HG03575 (cell line): ENCODE measurements at regions not wholly inside any gene's neighbourhood (a gene's known extent, or its start where the extent isn't known, plus 50 kb on each side); places are given as distances from the start of the nearest gene placed in this dataset.
"Not testable (repeated sequence)": the region's sequence is repeated elsewhere in the genome, so short reads cannot be mapped to it uniquely, and the experiment has no call there.

Experiments
- ATAC-seq: cut with Tn5 transposase; IDR thresholded peaks from one replicate; pipeline ENCODE4 v1.9.1; 2021; ENCODE audit not compliant: unreplicated experiment, insufficient number of reproducible peaks, low FRiP score; ENCODE audit errors: extremely low read depth

DNA sequence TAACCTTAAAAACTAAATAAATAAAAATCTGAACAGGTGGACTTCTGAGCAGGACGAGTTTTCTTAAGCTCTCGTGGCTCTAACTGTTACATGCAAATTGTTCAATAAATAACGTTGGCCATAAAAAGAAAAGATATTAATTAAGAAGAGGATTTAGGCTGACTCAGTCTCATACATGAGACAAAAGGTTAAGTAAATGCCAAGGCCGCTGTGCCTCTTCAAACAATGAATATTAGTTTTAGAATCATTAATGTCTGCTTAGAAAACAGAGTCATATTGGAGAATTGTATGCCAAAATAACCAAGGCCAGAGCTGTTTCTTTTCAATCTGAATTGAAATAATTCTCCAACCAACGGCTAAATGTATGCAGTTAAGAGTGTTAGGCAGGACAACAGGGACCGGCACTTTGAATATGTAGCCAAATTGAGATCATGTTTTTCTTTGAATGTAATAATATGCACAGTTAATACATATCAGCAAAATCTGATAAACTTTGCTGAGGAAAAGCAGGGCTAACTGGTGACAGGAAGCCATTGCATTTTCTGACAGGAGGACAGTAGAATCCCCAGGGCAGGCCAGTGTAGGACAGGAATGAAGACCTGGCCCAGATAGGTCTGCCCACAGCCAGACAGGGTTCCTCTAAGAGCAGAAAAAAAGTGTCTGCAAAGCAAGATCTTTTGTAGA lies 1041.4 kb upstream of the FANCL start:
- ATAC-seq, result no peak

- no peak for ATAC-seq
Observed at GRCh38 chr2:59277671-59278070, 1036.5 kb upstream of the FANCL start.

- ATAC-seq, result no peak
Observed at GRCh38 chr2:59276917-59277316, 1035.8 kb upstream of the FANCL start.

GRCh38 chr2:59276033-59276432 lies 1034.9 kb upstream of the FANCL start:
- ATAC-seq, result no peak

GRCh38 chr2:59266453-59266852 lies 1025.3 kb upstream of the FANCL start:
- ATAC-seq, result no peak

- ATAC-seq, result no peak
Observed at GRCh38 chr2:59259913-59260312, 1018.8 kb upstream of the FANCL start.

DNA sequence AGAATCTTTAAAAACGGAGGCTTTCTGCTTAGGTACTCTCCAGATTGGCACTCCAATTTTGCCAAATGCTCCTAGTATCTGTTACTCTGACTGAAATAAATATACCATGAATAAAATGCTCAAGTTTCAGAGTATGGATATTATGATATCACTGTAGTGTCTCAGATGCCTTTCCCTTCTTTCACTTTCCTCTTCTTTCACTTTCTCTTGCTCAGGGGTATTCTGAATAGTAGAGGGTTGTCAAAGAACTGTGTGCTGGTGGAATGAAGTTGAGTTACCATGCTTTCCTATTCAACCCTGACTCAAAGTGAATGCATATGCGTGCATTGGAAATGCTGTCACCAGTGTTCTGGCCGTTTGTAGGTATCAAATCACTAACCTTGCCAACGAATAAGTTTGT lies 1015.2 kb upstream of the FANCL start:
- ATAC-seq, result no peak

DNA sequence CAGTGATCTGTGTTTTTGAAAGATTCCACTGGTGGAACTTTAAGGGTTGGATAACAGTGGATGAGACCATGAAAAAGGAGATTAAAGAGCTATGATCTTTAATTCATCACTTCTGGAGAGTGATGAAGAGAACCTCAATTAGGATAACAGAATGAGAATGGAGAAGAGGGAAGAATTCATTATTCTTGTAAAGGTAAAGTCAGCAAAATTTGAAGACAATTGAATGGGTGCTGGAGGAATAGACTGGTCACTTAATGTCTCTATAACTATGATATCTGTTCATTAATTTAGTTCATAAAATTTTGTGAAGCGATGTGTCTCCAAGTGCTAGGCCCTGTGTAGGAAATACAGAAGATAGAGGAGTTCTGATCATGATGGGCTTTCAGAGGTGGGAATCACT lies 1013.2 kb upstream of the FANCL start:
- no peak for ATAC-seq

- ATAC-seq, result no peak
Observed at GRCh38 chr2:59250307-59250677, 1009.2 kb upstream of the FANCL start.

GRCh38 chr2:59249441-59250306 lies 1008.5 kb upstream of the FANCL start:
- no peak for ATAC-seq

GRCh38 chr2:59239146-59239545 lies 998.0 kb upstream of the FANCL start:
- no peak for ATAC-seq

GRCh38 chr2:59237311-59237710 lies 996.2 kb upstream of the FANCL start:
- ATAC-seq, result no peak

DNA sequence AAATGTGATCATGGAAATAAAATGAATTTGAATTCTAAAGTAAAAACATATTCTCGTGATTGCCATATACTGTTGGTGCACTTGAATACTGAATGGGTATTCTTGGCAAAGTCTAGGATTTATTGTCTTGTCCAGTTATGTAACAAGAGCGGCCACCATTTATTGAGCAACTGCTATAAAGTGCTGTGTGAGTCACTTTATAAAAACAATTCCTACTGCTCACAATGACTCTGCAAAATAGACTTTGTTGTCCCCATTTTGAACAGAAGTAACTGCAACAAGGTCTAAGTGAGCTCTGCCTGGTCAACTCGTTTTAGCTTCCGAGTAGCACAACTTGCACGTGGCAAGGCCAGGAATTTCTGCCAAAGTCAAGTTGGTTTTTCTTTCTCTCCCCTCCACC lies 995.6 kb upstream of the FANCL start:
- no peak for ATAC-seq

DNA sequence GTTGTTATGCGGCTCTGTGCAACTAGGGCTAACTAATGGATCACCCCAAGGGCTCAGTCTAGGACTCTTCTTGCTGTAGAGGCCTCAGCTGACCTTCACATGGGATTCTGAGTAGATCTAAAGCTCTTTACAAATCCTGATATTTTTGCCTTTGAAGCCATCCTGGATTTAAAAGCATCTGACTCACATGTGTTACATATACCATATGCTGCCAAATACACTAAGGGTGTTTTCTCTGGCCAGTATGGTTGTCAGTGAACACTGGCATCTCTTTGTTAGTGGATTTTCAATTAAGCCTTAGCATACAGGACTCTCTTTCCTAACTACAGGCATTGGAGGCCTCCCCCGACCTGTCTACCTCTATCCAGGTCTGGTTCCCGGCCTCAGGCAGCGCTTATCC lies 992.8 kb upstream of the FANCL start:
- no peak for ATAC-seq

DNA sequence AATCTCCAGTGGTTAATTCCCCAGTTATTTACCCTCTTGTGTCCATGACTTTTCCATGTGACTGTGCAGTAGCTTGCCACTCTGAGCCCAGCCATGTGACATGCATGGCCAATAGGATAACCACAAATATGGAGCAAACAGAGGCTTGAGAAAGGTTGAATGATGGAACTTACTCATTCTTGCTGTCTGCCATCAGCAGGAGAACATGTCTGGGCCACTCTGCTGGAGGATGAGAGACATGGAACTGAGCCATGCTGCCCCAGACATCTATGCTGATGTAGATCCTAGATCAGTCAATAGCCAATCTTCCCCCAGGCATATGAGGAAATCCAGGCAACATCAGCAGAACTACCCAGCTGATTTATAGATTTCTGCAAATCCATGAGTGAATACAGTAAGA lies 992.3 kb upstream of the FANCL start:
- ATAC-seq, result no peak

DNA sequence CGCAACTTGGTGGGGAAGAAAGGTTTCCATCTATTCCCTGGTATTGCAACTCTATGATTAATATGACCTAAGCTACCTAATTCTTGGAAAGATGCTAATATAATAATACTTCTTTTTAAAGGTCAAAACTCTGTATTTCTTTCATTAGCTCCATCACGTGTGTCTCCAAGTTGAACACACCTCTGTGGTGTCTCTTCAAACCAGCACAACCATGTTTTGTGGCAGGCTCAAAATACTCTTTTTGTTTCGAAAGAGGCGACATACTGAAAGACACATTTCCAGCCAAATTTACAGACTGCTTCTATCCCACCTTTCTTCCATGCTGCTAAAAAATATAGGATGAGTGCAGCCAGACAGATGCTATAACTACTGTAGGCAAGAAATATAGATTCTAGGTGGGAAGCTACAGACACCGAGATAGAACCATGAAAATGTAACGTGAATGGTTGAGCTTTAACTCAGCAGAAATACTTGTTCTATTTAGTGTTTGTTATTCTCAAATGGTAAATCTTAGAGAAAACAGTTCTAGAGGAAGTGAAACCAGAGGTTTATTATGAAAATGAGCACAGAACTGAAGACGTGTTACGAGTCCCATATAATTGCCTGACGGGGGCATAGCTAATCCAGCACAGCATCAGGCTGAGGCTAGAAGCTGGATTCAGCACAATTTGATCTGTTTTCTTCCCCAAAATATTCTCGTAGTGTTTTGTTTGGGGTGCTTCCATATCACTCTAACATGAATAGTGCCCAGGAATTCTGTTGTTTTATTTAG lies 991.5 kb upstream of the FANCL start:
- ATAC-seq, result peak; percentile 89

DNA sequence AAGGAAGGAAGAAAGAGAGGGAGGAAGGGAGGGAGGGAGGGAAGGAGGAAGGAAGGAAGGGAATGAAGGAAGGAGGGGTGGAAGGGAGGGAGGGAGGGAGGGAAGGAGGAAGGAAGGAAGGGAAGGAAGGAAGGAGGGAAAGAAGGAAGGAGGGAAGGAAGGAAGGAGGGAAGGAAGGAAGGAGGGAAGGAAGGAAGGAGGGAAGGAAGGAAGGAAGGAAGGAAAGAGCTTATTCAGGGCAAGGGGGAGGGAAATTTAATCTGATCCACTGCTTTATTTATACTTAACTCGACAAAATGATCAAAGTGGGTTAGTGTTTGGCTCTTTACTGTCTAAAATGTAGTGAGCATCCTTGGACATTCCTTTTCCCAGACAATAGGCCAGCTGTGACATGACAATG lies 985.2 kb upstream of the FANCL start:
- ATAC-seq, result not testable (repeated sequence)

- no peak for ATAC-seq
Observed at GRCh38 chr2:59223742-59224141, 982.6 kb upstream of the FANCL start.

DNA sequence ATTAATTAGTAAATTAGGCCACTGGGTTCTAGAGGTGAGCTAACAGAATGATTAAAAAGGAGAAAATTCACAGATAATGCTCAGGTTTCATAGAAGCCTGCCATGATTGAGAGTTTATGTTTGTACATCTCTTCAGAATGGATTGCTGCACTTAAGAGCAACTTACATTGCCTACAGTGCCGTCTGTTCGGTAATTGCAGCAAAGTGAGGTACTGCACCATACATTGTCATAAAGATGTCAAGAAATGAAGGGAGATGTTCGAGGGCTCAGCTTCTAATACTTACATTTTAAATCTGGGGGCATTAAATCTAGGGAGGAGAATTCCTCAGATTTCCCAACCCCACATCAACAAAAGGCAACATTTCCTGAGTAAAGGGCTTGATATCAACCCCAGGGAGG lies 976.2 kb upstream of the FANCL start:
- no peak for ATAC-seq

- no peak for ATAC-seq
Observed at GRCh38 chr2:59206361-59206760, 965.2 kb upstream of the FANCL start.
